ENCODE measurements at regions not wholly inside any gene's neighbourhood (a gene's known extent, or its start where the extent isn't known, plus 50 kb on each side); places are given as distances from the start of the nearest gene placed in this dataset.
A peak's percentile ranks its signal among the peaks of the same experiment; 100 is the strongest.

GRCh38 chr4:80137631-80138030 lies 59.7 kb upstream of the PRDM8 start:
- Histone ChIP-seq H3K36me3 (no peaks in the 10 kb centered on the region), H3K4me1 (no peaks in the 10 kb centered on the region), H3K27me3 (no peaks in the 10 kb centered on the region), H3K9me3 (no peaks in the 10 kb centered on the region), H3K4me3 (no peak overlapping the region), H3K27ac (peak overlapping the region in 1 of 4 donors; percentile 14)
- DNase-seq (no peak), ATAC-seq (peak; percentile 36 to 55)
- in situ Hi-C loops (cut with MboI; ENCODE audit: low sequenced_read_pairs in 4 of 4), result no loop called here
- intact Hi-C loops (cut with DNase I; ENCODE audit: low total_unique reads), result no loop called here
- no peak for TF ChIP-seq CTCF (IDR thresholded peaks at IDR 0.05 in 4 of 5, conservative IDR thresholded peaks at IDR 0.05 in 1 of 5)
- no peak for TF ChIP-seq POLR2A (IDR thresholded peaks at IDR 0.05)

- in situ Hi-C loops (cut with MboI; ENCODE audit: low sequenced_read_pairs in 4 of 4), result no loop called here
- TF ChIP-seq CTCF (IDR thresholded peaks at IDR 0.05 in 4 of 5, conservative IDR thresholded peaks at IDR 0.05 in 1 of 5), result no peak
- TF ChIP-seq POLR2A (IDR thresholded peaks at IDR 0.05), result no peak
- no peak for ATAC-seq
- intact Hi-C loops (cut with DNase I; ENCODE audit: low total_unique reads), result no loop called here
- Histone ChIP-seq H3K27ac (no peak overlapping the region), H3K27me3 (no peaks in the 10 kb centered on the region), H3K4me3 (no peak overlapping the region), H3K9me3 (no peaks in the 10 kb centered on the region), H3K4me1 (no peaks in the 10 kb centered on the region), H3K36me3 (no peaks in the 10 kb centered on the region)
- DNase-seq, result no peak
Observed at GRCh38 chr4:80136270-80136669, 61.0 kb upstream of the PRDM8 start.

- Histone ChIP-seq H3K36me3 (no peaks in the 10 kb centered on the region), H3K4me1 (no peaks in the 10 kb centered on the region), H3K9me3 (no peaks in the 10 kb centered on the region), H3K27me3 (no peaks in the 10 kb centered on the region), H3K4me3 (no peak overlapping the region), H3K27ac (no peak overlapping the region)
- DNase-seq, result no peak
- intact Hi-C loops (cut with DNase I; ENCODE audit: low total_unique reads) (no loop called here), in situ Hi-C loops (cut with MboI; ENCODE audit: low sequenced_read_pairs in 4 of 4) (no loop called here)
- no peak for ATAC-seq
- TF ChIP-seq POLR2A (IDR thresholded peaks at IDR 0.05) (no peak), CTCF (IDR thresholded peaks at IDR 0.05 in 4 of 5, conservative IDR thresholded peaks at IDR 0.05 in 1 of 5) (no peak)
Observed at GRCh38 chr4:80135702-80136058, 61.6 kb upstream of the PRDM8 start.

GRCh38 chr4:80134936-80135701 lies 62.1 kb upstream of the ANTXR2 start:
- DNase-seq, result no peak
- TF ChIP-seq POLR2A (IDR thresholded peaks at IDR 0.05), result no peak
- no peak for TF ChIP-seq CTCF (IDR thresholded peaks at IDR 0.05 in 4 of 5, conservative IDR thresholded peaks at IDR 0.05 in 1 of 5)
- no peaks in the 10 kb centered on the region for H3K9me3 ChIP-seq
- H3K27ac ChIP-seq, result no peak overlapping the region
- no peaks in the 10 kb centered on the region for H3K36me3 ChIP-seq
- no peak overlapping the region for H3K4me3 ChIP-seq
- in situ Hi-C loops (cut with MboI; ENCODE audit: low sequenced_read_pairs in 4 of 4) (no loop called here), intact Hi-C loops (cut with DNase I; ENCODE audit: low total_unique reads) (no loop called here)
- no peaks in the 10 kb centered on the region for H3K4me1 ChIP-seq
- H3K27me3 ChIP-seq, result no peaks in the 10 kb centered on the region
- no peak for ATAC-seq

All from gastrocnemius medialis (tissue), 4 donors.